ENCODE measurements at regions not wholly inside any gene's neighbourhood (a gene's known extent, or its start where the extent isn't known, plus 50 kb on each side); places are given as distances from the start of the nearest gene placed in this dataset.
"Not testable (repeated sequence)": the region's sequence is repeated elsewhere in the genome, so short reads cannot be mapped to it uniquely, and the experiment has no call there.

- no peak for DNase-seq (ENCODE audit: low read depth)
- H3K4me3 ChIP-seq (ENCODE audit: control insufficient read depth, low read depth, low read length) = no peak overlapping the region
- no peak for TF ChIP-seq CTCF (conservative IDR thresholded peaks at IDR 0.05; ENCODE audit: control insufficient read depth, insufficient read depth, low read depth, low read length)
Measured at GRCh38 chr16:63789603-63790002, 1332.3 kb downstream of the CDH11 start.

- H3K4me3 ChIP-seq (ENCODE audit: control insufficient read depth, low read depth, low read length) = no peak overlapping the region
- DNase-seq (ENCODE audit: low read depth) = peak; percentile 21
- TF ChIP-seq CTCF (conservative IDR thresholded peaks at IDR 0.05; ENCODE audit: control insufficient read depth, insufficient read depth, low read depth, low read length) = no peak
Measured at GRCh38 chr16:63787014-63787413, 1334.8 kb downstream of the CDH11 start.

GRCh38 chr16:63785170-63785569 is 1336.7 kb downstream of the CDH11 start:
- no peak overlapping the region for H3K4me3 ChIP-seq (ENCODE audit: control insufficient read depth, low read depth, low read length)
- DNase-seq (ENCODE audit: low read depth) = no peak
- no peak for TF ChIP-seq CTCF (conservative IDR thresholded peaks at IDR 0.05; ENCODE audit: control insufficient read depth, insufficient read depth, low read depth, low read length)

GRCh38 chr16:63776437-63776836 is 1345.4 kb downstream of the CDH11 start:
- TF ChIP-seq CTCF (conservative IDR thresholded peaks at IDR 0.05; ENCODE audit: control insufficient read depth, insufficient read depth, low read depth, low read length) = no peak

GRCh38 chr16:63776034-63776433 is 1345.8 kb downstream of the CDH11 start:
- no peak for TF ChIP-seq CTCF (conservative IDR thresholded peaks at IDR 0.05; ENCODE audit: control insufficient read depth, insufficient read depth, low read depth, low read length)
- no peak overlapping the region for H3K4me3 ChIP-seq (ENCODE audit: control insufficient read depth, low read depth, low read length)
- no peak for DNase-seq (ENCODE audit: low read depth)

More at GRCh38 chr16:63776437-63776836, 1345.4 kb downstream of the CDH11 start:
- no peak overlapping the region for H3K4me3 ChIP-seq (ENCODE audit: control insufficient read depth, low read depth, low read length)
- DNase-seq (ENCODE audit: low read depth) = no peak

GRCh38 chr16:63774302-63774701 is 1347.6 kb downstream of the CDH11 start:
- TF ChIP-seq CTCF (conservative IDR thresholded peaks at IDR 0.05; ENCODE audit: control insufficient read depth, insufficient read depth, low read depth, low read length) = no peak
- no peak for DNase-seq (ENCODE audit: low read depth)
- no peak overlapping the region for H3K4me3 ChIP-seq (ENCODE audit: control insufficient read depth, low read depth, low read length)

GRCh38 chr16:63769211-63769610 is 1352.7 kb downstream of the CDH11 start:
- no peak for TF ChIP-seq CTCF (conservative IDR thresholded peaks at IDR 0.05; ENCODE audit: control insufficient read depth, insufficient read depth, low read depth, low read length)
- H3K4me3 ChIP-seq (ENCODE audit: control insufficient read depth, low read depth, low read length) = no peak overlapping the region

GRCh38 chr16:63760246-63760645 is 1361.6 kb downstream of the CDH11 start:
- DNase-seq (ENCODE audit: low read depth); H3K4me3 ChIP-seq (ENCODE audit: control insufficient read depth, low read depth, low read length): not testable (repeated sequence)

More at GRCh38 chr16:63769211-63769610, 1352.7 kb downstream of the CDH11 start:
- DNase-seq (ENCODE audit: low read depth) = no peak
